K562 (cell line): ENCODE measurements at regions not wholly inside any gene's neighbourhood (a gene's known extent, or its start where the extent isn't known, plus 50 kb on each side); places are given as distances from the start of the nearest gene placed in this dataset.

Source experiments
- ATAC-seq: fragments of 200-7000 bp; cut with Tn5 transposase; 3 replicates; pipeline ENCODE4 v1.9.1; 2020; ENCODE audit warnings: moderate library complexity
- BruUV-seq: library from RNA; stranded (reverse); fragments of 400-500 nt; replicated peaks from 2 replicates; lab custom pipeline; 2021; lab: Mats Ljungman, UMichigan
- CTCF ChIA-PET: fragments of 300-600 bp; formaldehyde crosslinking; extraction: SDS; loops from one replicate; lab custom pipeline; 2021; ENCODE audit warnings: low intra/inter-chr PET ratio; lab: Yijun Ruan, JAX
- POLR2A ChIA-PET: fragments of 300-600, 350-650 bp; sonication (Branson Sonifier 250); formaldehyde crosslinking; extraction: SDS; loops from one replicate; lab custom pipeline; 2021; ENCODE audit warnings: antibody characterized with exemption, inconsistent platforms; lab: Yijun Ruan, JAX
- DNase-seq, 4 experiments: peaks; one replicate each; pipeline versions ENCODE4 v3.0.0 to v3.0.0-alpha.2; 2011 to 2018; ENCODE audit warnings: low spot score in 3 of 4, mixed read lengths in 3 of 4; ENCODE audit errors: extremely low read depth in 1 of 4
- FAIRE-seq: peaks from 2 replicates; lab custom pipeline; 2011; peaks lifted over from hg19 to GRCh38; lab: Jason Lieb, UNC
- H2AFZ ChIP-seq: 2 replicates; pipeline ENCODE4 v1.6.0; 2011; ENCODE audit warnings: low read depth, low read length, control low read depth, inconsistent platforms
- H3K27ac ChIP-seq: fragments of 200-600 bp; 3 replicates; pipeline ENCODE4 v1.8.0; 2011; ENCODE audit warnings: low read depth, mild to moderate bottlenecking, control low read depth, inconsistent platforms, low read length, moderate library complexity, mixed read lengths; ENCODE audit errors: extremely low read depth
- H3K27me3 ChIP-seq, 2 experiments: fragments of 300-600 bp in 1 of 2; 2 replicates in 1 of 2; 3 replicates in 1 of 2; pipeline versions ENCODE4 v1.6.0 to v1.8.0; 2011; ENCODE audit warnings: inconsistent platforms in 2 of 2, low read length in 2 of 2, mild to moderate bottlenecking in 1 of 2, mixed read lengths in 1 of 2, moderate library complexity in 1 of 2; ENCODE audit not compliant: control insufficient read depth in 2 of 2, insufficient read depth in 2 of 2
- H3K36me3 ChIP-seq: fragments of 300-600 bp; 3 replicates; pipeline ENCODE4 v1.8.0; 2011; ENCODE audit warnings: mild to moderate bottlenecking, low read length, inconsistent platforms; ENCODE audit not compliant: control insufficient read depth, insufficient read depth
- H3K4me1 ChIP-seq, 2 experiments: fragments of 200-600 bp in 1 of 2; replicated peaks in 1 of 2; 2 replicates in 1 of 2; 3 replicates in 1 of 2; pipeline versions ENCODE4 v1.5.1 to v1.8.0; 2011; ENCODE audit warnings: inconsistent platforms in 2 of 2, low read length in 2 of 2, mild to moderate bottlenecking in 1 of 2, mixed read lengths in 1 of 2, moderate library complexity in 1 of 2; ENCODE audit not compliant: control insufficient read depth in 2 of 2, insufficient read depth in 2 of 2
- H3K4me2 ChIP-seq: 2 replicates; pipeline ENCODE4 v1.6.1; 2011; ENCODE audit warnings: low read length, control low read depth, inconsistent platforms, mixed read lengths; ENCODE audit not compliant: insufficient read depth
- H3K4me3 ChIP-seq: fragments of 200-600 bp; sonication (generic), shearing (Covaris generic); 2 replicates; pipeline ENCODE4 v1.5.1; 2016; ENCODE audit warnings: control low read depth, inconsistent platforms
- H3K79me2 ChIP-seq: fragments of 200-600 bp; 3 replicates; pipeline ENCODE4 v1.8.0; 2011; ENCODE audit warnings: low read length, inconsistent platforms; ENCODE audit not compliant: control insufficient read depth, insufficient read depth
- H3K9ac ChIP-seq, 2 experiments: 2 replicates each; pipeline versions ENCODE4 v1.6.0 to v1.6.1; 2011; ENCODE audit warnings: low read depth in 2 of 2, low read length in 2 of 2, control low read depth in 1 of 2, inconsistent platforms in 1 of 2, mild to moderate bottlenecking in 1 of 2, mixed read lengths in 1 of 2; ENCODE audit not compliant: insufficient read depth in 1 of 2
- H3K9me1 ChIP-seq: one replicate; pipeline ENCODE4 v1.6.0; 2011; ENCODE audit warnings: inconsistent platforms, mild to moderate bottlenecking, low read length, moderate library complexity; ENCODE audit not compliant: control insufficient read depth, insufficient read depth
- H3K9me3 ChIP-seq: replicated peaks from 2 replicates; pipeline ENCODE4 v1.5.1; 2011; ENCODE audit warnings: low read depth, low read length, inconsistent platforms; ENCODE audit not compliant: control insufficient read depth, insufficient read depth
- H4K20me1 ChIP-seq: replicated peaks from 2 replicates; pipeline ENCODE4 v1.6.1; 2011; ENCODE audit warnings: low read length, inconsistent platforms, mixed read lengths; ENCODE audit not compliant: control insufficient read depth, insufficient read depth
- BACH1 ChIP-seq: fragments of 200-800 bp; sonication (Bioruptor generic); IDR thresholded peaks from 2 replicates; pipeline ENCODE4 v1.6.1; 2016; ENCODE audit warnings: missing genetic modification characterization, missing compliant biosample characterization
- CHD1 ChIP-seq: fragments of 200-600 bp; sonication (generic); IDR thresholded peaks from one replicate; pipeline ENCODE4 v1.6.1; 2012; ENCODE audit warnings: mild to moderate bottlenecking, moderate library complexity, low read length, inconsistent platforms
- ESRRA ChIP-seq: fragments of 450-650 bp; IDR thresholded peaks from 2 replicates; pipeline ENCODE4 v1.6.1; 2014; ENCODE audit warnings: low read depth, mild to moderate bottlenecking, moderate library complexity, borderline replicate concordance
- ETS1 ChIP-seq: conservative IDR thresholded peaks from 2 replicates; pipeline ENCODE4 v1.6.1; 2011; ENCODE audit warnings: low read depth, mild to moderate bottlenecking, low read length; ENCODE audit not compliant: control insufficient read depth
- GATA2 ChIP-seq: sonication (generic); formaldehyde crosslinking; IDR thresholded peaks from 2 replicates; pipeline ENCODE4 v1.4.0; 2020; ENCODE audit warnings: mild to moderate bottlenecking, missing genetic modification reagents
- HDAC1 ChIP-seq, 2 experiments: fragments of 450-650 bp; IDR thresholded peaks; 2 replicates each; pipeline ENCODE4 v1.6.1; 2016 to 2017; ENCODE audit warnings: inconsistent platforms in 1 of 2, mild to moderate bottlenecking in 1 of 2, moderate library complexity in 1 of 2
- JUND ChIP-seq, 2 experiments: IDR thresholded peaks; 2 replicates in 1 of 2; 3 replicates in 1 of 2; pipeline ENCODE4 v1.6.1; 2011; ENCODE audit warnings: borderline replicate concordance in 2 of 2, low read depth in 2 of 2, low read length in 2 of 2, improper control_type of control experiment in 1 of 2, missing biosample characterization in 1 of 2, missing genetic modification characterization in 1 of 2, missing genetic modification reagents in 1 of 2
- NCOR1 ChIP-seq: fragments of 450-650 bp; IDR thresholded peaks from 2 replicates; pipeline ENCODE4 v1.6.1; 2016; ENCODE audit warnings: mild to moderate bottlenecking, moderate library complexity
- NR2C1 ChIP-seq, 2 experiments: fragments of 450-650 bp; IDR thresholded peaks; 2 replicates each; pipeline ENCODE4 v1.6.1; 2017; ENCODE audit warnings: mild to moderate bottlenecking in 2 of 2, antibody characterized with exemption in 1 of 2, inconsistent platforms in 1 of 2, missing compliant biosample characterization in 1 of 2, missing genetic modification characterization in 1 of 2
- PCBP1 ChIP-seq: fragments of 200-400 bp; formaldehyde crosslinking; IDR thresholded peaks from 2 replicates; pipeline ENCODE4 v1.6.1; 2018; ENCODE audit warnings: mild to moderate bottlenecking, low read depth, low read length; ENCODE audit not compliant: poor library complexity, severe bottlenecking
- PRMT5 ChIP-seq: sonication (generic); formaldehyde crosslinking; IDR thresholded peaks from 2 replicates; pipeline ENCODE4 v1.5.0; 2020; ENCODE audit warnings: missing genetic modification reagents
- ZNF175 ChIP-seq: fragments of 200-800 bp; sonication (Bioruptor generic); IDR thresholded peaks from 2 replicates; pipeline ENCODE4 v1.6.1; 2016; ENCODE audit warnings: low read depth, mild to moderate bottlenecking, missing genetic modification characterization, missing compliant biosample characterization
- in situ Hi-C: fragments of 300-500 bp; cut with MboI; formaldehyde crosslinking; loops from 4 replicates; pipeline ENCODE4 v1.15.0; 2018; ENCODE audit warnings: inconsistent platforms, mixed read lengths
- intact Hi-C: fragments of 100-400 bp; cut with micrococcal nuclease; formaldehyde crosslinking; loops from 2 replicates; pipeline ENCODE4 v1.14.2; 2022

- BruUV-seq, result no TSS peak
- Histone ChIP-seq H3K9me3 (no peaks in the 10 kb centered on the region), H3K27me3 (no peaks in the 10 kb centered on the region), H3K4me2 (no peak overlapping the region), H3K36me3 (no peaks in the 10 kb centered on the region), H3K27ac (no peak overlapping the region), H4K20me1 (no peaks in the 10 kb centered on the region), H3K9ac (no peak overlapping the region), H3K9me1 (no peaks in the 10 kb centered on the region), H3K4me3 (no peak overlapping the region), H3K79me2 (no peaks in the 10 kb centered on the region), H3K4me1 (no peaks in the 10 kb centered on the region), H2AFZ (no peak overlapping the region)
- ChIA-PET CTCF (no interaction called here), POLR2A (no interaction called here)
- ATAC-seq, result no peak
- no peak for DNase-seq
- intact Hi-C loops, result no loop called here
- in situ Hi-C loops, result no loop called here
- FAIRE-seq, result no peak
- TF ChIP-seq NCOR1 (no peak), ESRRA (no peak), ZNF175 (CRISPR knock-in tag) (no peak), PRMT5 (CRISPR knock-in tag) (no peak), HDAC1 (IDR thresholded peaks at IDR 0.05) (no peak), BACH1 (tag) (no peak), NR2C1 (IDR thresholded peaks at IDR 0.05) (no peak), NR2C1 (tag; IDR thresholded peaks at IDR 0.05) (no peak), GATA2 (CRISPR knock-in tag) (no peak), JUND (IDR thresholded peaks at IDR 0.05; ENCODE audit: borderline replicate concordance, low read depth, low read length) (no peak), JUND (tag; IDR thresholded peaks at IDR 0.05; ENCODE audit: borderline replicate concordance, low read depth, low read length) (no peak), CHD1 (no peak), ETS1 (no peak), PCBP1 (no peak)
These were observed 51.2 kb upstream of the FOXB1 start for GRCh38 chr15:59952960-59953359.
